GM12874 (cell line): ENCODE measurements at regions not wholly inside any gene's neighbourhood (a gene's known extent, or its start where the extent isn't known, plus 50 kb on each side); places are given as distances from the start of the nearest gene placed in this dataset.

Experiments
- CTCF ChIP-seq: IDR thresholded peaks from 2 replicates; pipeline ENCODE4 v1.5.1; 2011; ENCODE audit warnings: low read depth, mild to moderate bottlenecking, control low read depth, low read length, moderate library complexity; ENCODE audit not compliant: insufficient read depth

- no peak for TF ChIP-seq CTCF
Measured at GRCh38 chrX:25851141-25851540, 287.0 kb upstream of the MAGEB18 start.

- no peak for TF ChIP-seq CTCF
Measured at GRCh38 chrX:25853002-25853479, 285.1 kb upstream of the MAGEB18 start.

- TF ChIP-seq CTCF, result no peak
Measured at GRCh38 chrX:25858273-25858880, 279.8 kb upstream of the MAGEB18 start.

GRCh38 chrX:25860322-25860721 is 277.8 kb upstream of the MAGEB18 start:
- TF ChIP-seq CTCF, result no peak

GRCh38 chrX:25869761-25870160 is 268.4 kb upstream of the MAGEB18 start:
- no peak for TF ChIP-seq CTCF

- TF ChIP-seq CTCF, result no peak
Measured at GRCh38 chrX:25872786-25873185, 265.4 kb upstream of the MAGEB18 start.

- TF ChIP-seq CTCF, result no peak
Measured at GRCh38 chrX:25873196-25873595, 264.9 kb upstream of the MAGEB18 start.
